HG03135 (cell line): ENCODE measurements at regions not wholly inside any gene's neighbourhood (a gene's known extent, or its start where the extent isn't known, plus 50 kb on each side); places are given as distances from the start of the nearest gene placed in this dataset.

ENCODE experiments used
- ATAC-seq: cut with Tn5 transposase; IDR thresholded peaks from one replicate; pipeline ENCODE4 v1.9.1; 2021; ENCODE audit warnings: mild to moderate bottlenecking, moderate library complexity; ENCODE audit not compliant: unreplicated experiment

GRCh38 chr1:113217447-113218208 lies 144.6 kb downstream of the LRIG2 start:
- no peak for ATAC-seq

- ATAC-seq = no peak
Observed at GRCh38 chr1:113219377-113219776, 146.4 kb downstream of the LRIG2 start.

GRCh38 chr1:113219828-113220227 lies 146.8 kb downstream of the LRIG2 start:
- ATAC-seq = no peak

GRCh38 chr1:113223040-113223439 lies 150.0 kb downstream of the LRIG2 start:
- no peak for ATAC-seq

GRCh38 chr1:113223546-113223945 lies 150.5 kb downstream of the LRIG2 start:
- ATAC-seq = no peak

- ATAC-seq = no peak
Observed at GRCh38 chr1:113226148-113226547, 153.2 kb downstream of the LRIG2 start.

- ATAC-seq = no peak
Observed at GRCh38 chr1:113231866-113232265, 158.4 kb upstream of the MAGI3 start.

- ATAC-seq = no peak
Observed at GRCh38 chr1:113233441-113233840, 156.9 kb upstream of the MAGI3 start.

GRCh38 chr1:113241237-113241636 lies 149.1 kb upstream of the MAGI3 start:
- no peak for ATAC-seq

- no peak for ATAC-seq
Observed at GRCh38 chr1:113242481-113242880, 147.8 kb upstream of the MAGI3 start.

GRCh38 chr1:113243529-113243928 lies 146.8 kb upstream of the MAGI3 start:
- no peak for ATAC-seq

- no peak for ATAC-seq
Observed at GRCh38 chr1:113244112-113244820, 146.0 kb upstream of the MAGI3 start.

- no peak for ATAC-seq
Observed at GRCh38 chr1:113245252-113245651, 145.1 kb upstream of the MAGI3 start.

GRCh38 chr1:113246929-113247328 lies 143.4 kb upstream of the MAGI3 start:
- ATAC-seq = no peak

GRCh38 chr1:113247355-113247754 lies 143.0 kb upstream of the MAGI3 start:
- ATAC-seq = no peak

GRCh38 chr1:113247782-113248181 lies 142.5 kb upstream of the MAGI3 start:
- ATAC-seq = no peak

GRCh38 chr1:113248494-113248893 lies 141.8 kb upstream of the MAGI3 start:
- ATAC-seq = no peak

GRCh38 chr1:113250161-113250560 lies 140.2 kb upstream of the MAGI3 start:
- no peak for ATAC-seq

GRCh38 chr1:113252166-113252565 lies 138.1 kb upstream of the MAGI3 start:
- ATAC-seq = no peak

- ATAC-seq = no peak
Observed at GRCh38 chr1:113253187-113253586, 137.1 kb upstream of the MAGI3 start.

GRCh38 chr1:113253590-113253989 lies 136.7 kb upstream of the MAGI3 start:
- ATAC-seq = no peak

GRCh38 chr1:113255038-113255719 lies 135.1 kb upstream of the MAGI3 start:
- no peak for ATAC-seq
